HG03342 (cell line): ENCODE measurements at regions not wholly inside any gene's neighbourhood (a gene's known extent, or its start where the extent isn't known, plus 50 kb on each side); places are given as distances from the start of the nearest gene placed in this dataset.

ENCODE experiments used
- ATAC-seq: cut with Tn5 transposase; IDR thresholded peaks from one replicate; pipeline ENCODE4 v1.9.1; 2021; ENCODE audit warnings: mild to moderate bottlenecking, moderate library complexity; ENCODE audit not compliant: unreplicated experiment

DNA sequence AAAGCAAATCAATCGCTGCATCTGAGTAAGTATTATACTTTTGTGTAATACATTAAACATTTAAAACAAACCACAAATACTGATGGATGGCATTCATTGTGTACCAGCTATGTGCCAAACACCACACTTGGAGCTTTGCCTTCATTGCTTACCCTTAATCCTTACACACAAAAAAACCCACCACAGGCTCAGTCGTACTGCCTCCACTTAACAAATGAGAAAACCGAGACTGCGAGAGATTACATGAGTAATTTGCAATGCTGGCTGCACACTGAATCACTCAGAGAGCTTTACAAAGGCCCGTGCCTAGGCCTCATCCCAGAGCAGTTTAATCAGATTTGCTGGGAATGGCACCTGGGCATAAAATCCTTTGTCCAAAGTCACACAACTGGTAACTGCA lies 130.5 kb downstream of the EDN1 start:
- no peak for ATAC-seq

DNA sequence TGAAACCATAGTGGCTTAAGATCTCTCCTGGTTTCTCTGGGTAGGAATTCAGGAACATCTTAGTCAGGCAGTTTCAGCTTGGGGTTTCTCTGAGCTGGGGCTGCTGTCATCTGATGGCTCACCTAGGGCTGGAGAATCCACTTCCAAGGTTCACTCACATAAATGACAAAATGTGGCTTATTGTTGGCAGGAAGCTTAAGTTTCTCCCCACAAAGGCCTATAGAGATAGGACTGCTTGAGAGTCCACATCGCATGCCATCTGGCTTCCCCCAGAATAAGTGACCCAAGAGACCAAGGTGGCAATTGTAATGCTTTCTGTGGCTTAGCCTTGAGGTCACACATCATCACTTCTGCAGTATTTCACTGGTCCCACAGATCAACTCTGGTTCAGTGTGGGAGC lies 131.4 kb downstream of the EDN1 start:
- no peak for ATAC-seq

DNA sequence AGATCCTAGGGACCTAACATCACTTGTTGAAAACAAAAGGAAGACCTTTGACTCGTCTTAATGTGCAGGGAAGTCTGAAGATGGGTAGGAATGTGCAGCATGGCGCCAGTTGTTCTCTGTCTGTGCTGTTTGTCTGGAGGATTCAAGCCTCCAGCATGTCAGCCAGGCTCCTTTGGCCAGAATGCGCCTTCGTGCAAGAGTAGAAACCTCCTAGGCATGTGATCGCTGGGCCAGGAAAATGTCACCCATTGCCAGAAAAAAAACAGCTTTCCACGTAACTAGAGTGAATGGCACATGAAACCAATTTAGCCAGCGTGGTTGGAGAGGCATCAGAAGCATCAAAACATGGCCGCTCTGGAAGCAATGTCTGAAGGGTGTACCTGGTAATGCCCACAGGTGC lies 132.7 kb downstream of the EDN1 start:
- ATAC-seq, result no peak

DNA sequence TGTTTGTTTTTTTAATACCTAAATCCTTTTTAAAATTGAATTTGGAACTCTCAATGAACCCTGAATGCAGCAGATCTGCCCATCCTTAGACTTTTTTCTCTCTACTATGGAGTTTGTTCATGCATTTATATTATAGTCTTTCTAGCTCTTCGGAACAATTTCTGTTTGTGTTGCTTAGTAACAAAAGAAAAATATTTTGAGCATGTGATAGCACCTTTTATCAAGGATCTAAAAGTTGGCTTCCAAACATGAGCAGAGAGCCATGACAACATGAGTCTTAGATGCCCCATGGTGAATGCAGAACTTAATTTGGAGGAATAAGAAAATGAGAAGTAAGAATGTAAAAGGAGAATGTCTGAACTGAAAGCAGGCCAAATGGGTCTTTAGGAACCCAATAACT lies 133.7 kb downstream of the EDN1 start:
- ATAC-seq, result no peak

DNA sequence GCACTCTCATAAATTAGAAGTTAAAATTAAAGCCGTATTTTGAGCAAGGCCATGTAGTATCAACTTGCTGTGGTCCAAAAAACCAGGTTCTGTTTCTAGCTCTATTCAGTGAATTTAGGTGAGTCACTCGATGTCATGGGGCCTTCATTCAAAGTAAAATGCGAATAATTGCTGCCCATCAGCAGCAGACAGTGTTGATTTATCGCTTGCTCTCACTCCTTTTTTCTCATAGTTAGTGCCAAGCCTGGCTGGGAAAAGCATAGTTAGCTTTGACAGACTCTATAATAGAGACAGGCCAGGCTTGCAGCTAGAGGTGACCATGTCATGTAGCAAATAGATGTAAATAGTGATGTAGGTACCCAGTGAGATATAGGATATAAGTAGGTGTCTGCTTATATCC lies 136.0 kb downstream of the EDN1 start:
- ATAC-seq, result no peak

DNA sequence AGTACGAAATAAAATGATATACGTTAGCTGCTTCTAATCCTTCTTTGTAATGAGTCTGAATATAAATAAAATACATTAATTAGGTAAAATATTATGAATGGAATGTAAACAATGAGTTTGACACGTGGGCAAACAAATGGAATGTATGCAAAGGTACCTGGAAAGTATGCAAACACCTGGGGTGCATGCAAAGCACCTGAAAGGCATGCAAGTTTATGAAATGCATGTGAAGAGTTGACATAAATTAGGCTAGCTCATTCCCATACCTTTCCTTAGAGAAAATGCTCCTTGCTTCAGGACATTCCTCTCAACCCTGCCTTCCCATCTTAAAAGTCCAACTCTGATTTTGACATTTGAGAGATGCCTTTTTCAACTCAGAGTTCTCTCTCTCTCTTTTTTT lies 140.9 kb downstream of the EDN1 start:
- no peak for ATAC-seq

DNA sequence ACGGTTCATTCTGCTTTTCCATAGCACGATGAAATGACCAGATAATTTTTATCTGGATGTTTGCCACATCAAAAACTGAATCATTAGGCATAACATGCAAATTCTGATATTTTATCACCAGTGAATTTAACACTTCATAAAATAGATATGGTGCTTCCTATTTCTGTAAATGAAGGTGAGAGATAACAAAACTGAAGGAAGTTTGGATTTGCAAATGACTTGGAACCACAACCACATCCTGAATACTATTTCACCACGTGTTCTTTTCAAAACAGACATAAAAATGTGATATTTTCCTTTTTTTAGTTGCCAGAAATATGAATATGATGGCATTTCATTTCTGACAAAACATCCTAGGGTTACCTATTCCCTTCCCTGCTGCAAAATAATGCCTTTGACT lies 146.1 kb downstream of the EDN1 start:
- ATAC-seq, result no peak

DNA sequence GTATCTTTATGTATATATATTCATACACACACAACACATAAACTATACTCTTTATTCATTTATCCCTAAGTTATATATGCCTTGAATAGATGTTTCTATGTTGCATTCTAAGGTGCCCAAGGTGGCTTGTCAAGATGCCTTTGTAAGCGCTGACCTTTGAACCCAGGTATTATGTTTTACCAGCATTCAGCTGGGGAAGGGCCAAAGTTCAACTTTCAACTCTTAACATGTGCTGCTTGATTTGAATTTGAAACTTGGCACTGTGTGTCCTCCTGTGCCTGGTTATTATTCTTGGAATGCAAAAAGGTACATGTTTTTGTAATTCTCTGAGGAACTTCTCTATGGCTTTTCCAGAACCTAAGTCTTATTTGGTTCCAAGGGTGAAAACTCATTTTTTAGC lies 146.5 kb downstream of the EDN1 start:
- ATAC-seq, result no peak

DNA sequence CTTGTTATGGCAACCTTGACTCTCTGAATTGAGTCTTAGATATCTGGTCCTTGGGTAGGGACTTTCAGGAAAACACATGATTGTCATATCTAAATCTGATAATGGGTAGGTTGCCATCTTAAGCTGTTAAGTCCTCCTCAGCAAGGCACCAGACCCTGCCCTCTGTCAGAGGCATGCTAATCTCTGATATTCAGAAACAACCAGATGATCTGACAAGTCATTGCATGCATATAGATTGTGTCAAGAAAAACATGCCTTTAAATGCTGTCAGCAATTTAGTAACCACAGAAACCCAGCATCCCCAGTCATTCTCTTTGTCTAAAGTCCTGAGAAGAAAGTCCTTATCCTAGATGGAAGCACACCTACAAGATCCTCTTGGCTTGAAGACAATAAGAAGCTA lies 149.1 kb downstream of the EDN1 start:
- no peak for ATAC-seq

DNA sequence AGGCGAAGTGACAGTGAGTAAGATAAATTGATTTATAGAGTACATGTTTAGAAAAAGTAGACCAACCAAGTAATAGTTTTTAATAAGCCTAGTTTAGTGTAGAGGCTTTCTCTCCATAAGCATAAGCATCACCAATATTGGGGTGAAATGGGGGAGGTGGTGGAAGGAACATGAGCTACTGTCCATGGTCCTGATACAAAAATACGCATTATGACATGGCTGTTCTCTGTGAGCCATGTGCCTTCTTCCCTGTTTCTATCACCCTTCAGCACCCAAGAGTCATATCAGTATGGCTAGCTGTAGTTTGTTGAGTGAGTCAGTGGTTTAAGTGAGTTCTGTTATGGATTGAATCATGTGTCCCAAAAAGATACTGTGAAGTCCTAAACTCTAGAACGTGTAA lies 150.8 kb downstream of the EDN1 start:
- no peak for ATAC-seq

DNA sequence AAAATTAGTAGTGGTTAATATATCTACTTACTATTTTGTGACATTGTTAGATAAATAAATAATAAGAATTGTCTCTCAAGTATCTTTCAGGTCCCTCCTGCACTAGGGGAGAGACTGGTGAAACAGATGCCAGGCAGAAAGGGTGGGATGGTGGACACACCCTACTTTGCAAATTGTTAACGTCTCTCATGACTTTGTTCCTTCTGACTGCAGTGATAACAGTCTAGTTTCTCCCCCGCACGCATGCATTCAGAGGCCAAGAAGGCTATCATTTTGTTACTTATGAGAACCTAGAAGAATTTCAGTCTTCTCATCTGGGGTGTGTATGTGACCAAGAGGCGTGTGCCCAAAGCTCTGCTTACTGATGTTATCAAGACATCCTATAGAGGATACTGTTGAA lies 152.3 kb downstream of the EDN1 start:
- ATAC-seq, result no peak

DNA sequence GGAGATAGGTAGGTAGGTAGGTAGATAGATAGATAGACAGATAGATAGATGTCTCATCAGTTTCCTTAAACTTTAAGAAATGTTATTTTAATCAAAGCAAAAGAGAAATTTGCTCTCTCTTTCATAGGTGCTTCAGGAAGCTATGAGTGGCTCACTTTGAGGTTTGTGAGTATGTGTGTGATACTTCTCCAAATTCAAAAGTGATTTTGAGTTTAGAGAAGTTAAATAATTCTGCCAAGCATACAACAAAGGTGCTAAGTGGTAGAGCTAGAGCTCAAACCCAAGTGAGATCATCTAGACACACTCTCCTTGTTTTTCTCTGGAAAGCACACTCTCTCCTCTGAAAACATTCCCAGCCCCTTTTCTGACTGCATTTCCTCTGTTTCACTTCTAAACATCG lies 156.2 kb downstream of the EDN1 start:
- ATAC-seq, result no peak

DNA sequence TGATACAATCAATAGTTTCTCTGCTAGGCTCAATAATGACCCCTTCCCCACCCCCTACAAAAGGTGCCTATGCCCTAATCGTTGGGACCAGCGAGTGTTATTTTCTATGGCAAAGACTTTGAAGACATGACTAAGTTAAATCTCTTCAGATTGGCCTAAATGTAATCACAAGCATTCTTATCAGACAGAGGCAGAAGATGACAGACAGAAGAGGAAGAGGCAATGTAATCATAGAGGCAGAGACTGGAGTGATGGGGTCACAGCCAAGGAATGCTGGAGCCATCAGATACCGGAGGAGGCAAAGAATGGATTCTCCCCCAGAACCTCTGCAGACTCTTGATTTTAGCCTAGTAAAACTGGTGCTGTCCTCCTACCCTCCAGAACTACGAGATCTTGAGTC lies 159.3 kb downstream of the EDN1 start:
- no peak for ATAC-seq

DNA sequence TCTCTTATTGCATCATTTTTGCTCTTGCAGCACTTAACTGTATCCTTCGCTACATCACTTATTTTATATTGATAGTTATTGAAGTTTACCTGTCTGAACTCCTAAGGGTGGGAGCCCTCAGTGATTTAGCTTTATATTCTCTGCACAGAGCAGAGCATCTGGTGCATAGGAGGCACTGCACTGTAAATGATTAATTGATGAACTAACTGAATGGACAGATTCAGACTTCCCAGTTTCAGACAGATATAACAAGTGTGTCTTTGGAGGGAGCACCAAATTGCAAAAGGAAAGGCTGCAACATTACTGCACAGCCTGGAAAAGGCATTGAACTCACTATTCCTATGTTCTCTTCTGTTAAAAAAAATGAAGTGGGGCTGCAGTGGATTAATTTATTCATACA lies 160.3 kb downstream of the EDN1 start:
- no peak for ATAC-seq

DNA sequence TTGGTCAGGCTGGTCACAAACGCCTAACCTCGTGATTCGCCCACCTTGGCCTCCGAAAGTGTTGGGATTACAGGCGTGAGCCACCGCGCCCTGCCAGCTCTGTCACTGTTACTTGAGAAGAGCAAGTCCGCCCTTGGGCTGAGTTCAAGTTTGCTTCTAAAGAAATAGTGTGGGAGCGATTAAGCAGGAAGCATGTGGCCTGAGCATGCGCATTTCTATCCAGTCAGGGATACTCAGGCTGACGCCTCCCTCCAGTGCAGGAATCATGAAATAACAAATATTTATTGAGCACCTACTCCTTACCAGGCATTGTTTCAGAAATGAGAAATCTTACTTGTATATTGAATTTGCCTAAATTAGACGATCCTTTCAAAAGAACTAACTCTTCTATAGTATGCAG lies 166.2 kb downstream of the EDN1 start:
- ATAC-seq, result no peak

DNA sequence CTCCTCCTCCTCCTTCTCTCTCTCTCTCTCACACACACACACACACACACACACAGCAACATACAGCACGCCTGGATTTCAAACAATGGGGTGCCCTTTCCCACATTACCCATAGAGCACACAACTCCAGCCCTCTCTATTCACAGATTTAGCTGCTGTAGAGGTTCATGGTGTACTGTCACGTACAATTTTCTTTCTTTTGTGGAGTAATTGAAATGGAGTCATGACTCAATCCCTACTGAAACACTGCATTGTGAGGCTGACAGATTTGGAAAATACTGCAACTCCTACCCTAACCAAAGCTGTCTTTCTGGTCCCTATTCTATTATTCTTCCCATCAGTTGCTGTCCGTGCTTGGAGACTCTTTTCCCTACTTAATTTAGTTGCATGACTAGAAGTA lies 166.9 kb downstream of the EDN1 start:
- ATAC-seq, result no peak

DNA sequence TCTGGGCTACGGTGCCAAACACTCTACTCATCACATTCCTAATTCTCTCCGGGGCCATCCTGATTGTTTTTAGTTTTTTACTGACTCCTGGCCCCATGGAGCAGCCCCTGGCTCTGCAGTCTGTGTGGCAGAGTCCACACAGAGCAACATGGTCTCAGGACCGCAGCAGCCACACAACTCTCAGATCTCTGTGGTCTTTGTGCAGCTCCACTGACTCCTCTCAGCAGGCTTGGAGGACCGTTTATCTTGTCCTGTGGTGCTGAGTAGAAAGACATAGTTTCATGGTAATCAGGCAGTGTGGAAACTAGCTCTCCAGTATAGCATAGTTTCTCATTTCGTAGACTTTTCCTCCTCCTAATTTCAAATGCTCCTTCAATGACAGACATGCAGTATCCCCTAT lies 168.4 kb downstream of the EDN1 start:
- no peak for ATAC-seq

DNA sequence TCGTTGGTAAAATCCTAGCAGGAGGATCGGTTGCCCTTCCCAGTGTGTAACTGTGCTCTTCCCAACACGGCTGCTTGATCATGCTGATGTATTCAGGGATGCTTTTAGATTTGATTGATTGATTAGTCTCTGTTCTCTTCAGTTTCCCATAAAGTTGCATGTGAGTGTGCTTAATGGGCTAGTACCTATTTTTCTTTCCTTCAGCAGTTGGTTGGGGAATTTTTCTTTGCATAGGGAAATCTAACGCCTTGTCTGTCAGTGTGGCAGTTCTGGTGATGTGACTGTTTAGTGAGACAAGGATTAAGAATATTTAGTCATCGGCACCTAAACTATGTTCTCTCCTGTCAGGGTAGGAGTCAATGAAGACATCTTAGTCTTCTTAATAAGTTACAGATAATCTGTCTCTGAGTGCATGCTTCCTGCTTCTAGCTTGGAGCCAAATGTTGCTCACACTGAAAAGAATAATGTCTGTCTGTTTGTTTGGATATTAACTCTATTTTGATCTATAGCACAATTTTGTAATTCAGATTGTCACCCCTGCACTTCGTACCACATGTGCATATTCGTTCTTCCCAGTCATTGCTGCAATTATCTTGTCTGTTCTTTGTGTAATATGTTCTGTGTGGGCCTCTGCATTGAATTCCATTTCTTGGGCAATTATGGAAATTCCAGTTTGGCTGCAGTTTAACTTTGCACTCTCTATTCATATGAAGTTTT lies 169.9 kb downstream of the EDN1 start:
- no peak for ATAC-seq

DNA sequence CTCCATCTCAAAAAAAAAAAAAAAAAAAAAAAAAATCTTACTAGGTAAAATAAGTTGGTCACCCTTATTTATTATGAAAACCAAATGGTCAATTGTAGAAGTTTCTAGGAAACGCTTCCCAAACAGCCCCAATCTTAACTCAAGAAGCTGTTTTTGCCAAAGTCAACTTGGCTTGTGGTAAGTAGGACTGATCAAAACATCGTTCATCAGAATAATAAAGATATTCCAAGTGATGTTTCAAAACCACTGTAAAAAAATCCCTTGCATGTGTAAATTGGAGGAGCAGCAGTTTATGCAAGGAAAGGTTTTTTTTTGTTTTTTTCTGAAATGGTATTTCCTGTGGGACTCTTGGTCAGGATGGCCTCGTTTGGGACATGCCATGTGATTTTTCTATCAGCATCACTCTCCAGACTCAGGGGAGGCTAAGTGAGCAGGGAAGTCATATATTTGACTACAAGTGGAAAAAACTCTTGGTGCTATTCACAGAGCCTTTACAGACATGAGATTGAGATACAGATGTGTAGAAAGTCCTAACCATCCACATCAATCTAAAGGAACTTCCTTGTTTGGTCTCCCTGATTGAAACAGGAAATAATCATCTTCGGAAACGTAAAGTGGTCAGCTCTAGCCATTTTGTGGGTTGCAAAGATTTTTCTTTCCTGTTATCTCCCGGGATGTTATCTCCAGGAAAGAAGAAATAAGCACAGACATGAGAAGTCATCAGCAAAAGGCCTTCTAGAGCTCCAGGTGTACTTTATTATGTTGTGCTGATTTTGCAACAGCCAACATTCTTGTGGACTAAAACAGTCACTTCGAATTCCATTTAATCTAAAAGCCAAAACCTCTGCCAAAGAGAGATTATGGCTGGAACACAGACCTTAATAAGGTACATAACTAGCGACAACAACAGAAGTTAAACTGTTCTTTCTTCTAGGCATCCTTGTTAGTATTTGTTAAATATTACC lies 177.8 kb downstream of the EDN1 start:
- ATAC-seq, result no peak

DNA sequence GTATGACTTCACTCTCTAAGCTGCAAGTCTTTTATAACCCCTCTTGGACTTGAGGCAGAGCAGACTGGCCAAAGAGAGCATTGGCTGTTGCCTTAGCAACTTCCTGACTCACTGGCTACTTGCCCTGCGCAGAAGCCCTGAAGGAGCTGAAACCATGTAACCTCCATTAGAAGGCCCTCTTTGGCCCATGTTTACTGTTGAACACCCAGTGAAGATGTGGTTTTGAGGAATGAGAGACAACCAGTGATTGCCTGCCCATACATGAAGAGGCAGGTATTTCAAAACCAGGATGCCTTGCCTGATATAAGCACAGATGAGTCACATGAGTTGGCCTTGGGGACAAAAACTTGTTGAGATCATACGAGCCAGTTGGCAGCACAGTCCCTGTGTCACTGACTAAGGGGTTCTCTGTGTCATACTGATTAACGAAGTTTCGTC lies 182.5 kb downstream of the EDN1 start:
- ATAC-seq, result no peak

DNA sequence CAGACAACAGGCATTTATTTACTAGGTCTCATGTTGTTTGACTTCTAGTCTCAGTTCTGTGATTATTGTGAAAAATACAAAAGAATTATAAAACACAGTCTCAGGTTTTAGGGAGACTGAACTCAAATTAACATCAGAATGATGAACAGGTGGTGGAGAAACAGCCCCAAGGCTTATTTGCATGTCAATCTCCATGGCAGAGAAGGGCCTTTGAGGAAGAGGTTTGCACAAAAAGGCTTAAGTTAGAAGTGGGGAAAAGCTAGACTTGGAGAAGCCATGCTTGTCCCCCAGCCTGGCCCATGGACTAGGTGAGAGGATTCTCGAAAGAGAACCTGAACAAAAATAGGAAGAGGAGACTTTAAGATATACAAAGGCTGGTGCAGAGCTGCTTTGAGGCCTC lies 183.3 kb downstream of the EDN1 start:
- no peak for ATAC-seq
